ENCODE measurements at regions not wholly inside any gene's neighbourhood (a gene's known extent, or its start where the extent isn't known, plus 50 kb on each side); places are given as distances from the start of the nearest gene placed in this dataset.

DNA sequence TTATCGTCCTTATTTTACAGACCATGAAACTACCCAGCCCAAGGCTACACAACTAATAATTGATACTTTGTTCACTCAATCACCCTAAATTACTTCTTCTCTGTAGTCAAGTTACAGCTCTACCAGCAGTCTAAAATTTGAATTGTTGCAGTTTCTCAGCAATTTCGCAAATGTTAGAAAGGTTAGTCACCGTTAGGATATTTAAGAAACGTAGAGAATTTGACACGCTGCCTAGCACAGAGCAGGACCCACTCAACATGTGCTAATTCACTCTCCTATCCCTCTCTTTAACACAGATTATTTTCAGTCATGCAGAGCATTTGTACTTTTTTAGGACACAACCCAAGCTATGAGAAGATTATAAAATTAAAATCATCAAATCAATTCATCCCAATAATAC is 771.1 kb upstream of the LUZP2 start:
- TF ChIP-seq, protein P1, sequence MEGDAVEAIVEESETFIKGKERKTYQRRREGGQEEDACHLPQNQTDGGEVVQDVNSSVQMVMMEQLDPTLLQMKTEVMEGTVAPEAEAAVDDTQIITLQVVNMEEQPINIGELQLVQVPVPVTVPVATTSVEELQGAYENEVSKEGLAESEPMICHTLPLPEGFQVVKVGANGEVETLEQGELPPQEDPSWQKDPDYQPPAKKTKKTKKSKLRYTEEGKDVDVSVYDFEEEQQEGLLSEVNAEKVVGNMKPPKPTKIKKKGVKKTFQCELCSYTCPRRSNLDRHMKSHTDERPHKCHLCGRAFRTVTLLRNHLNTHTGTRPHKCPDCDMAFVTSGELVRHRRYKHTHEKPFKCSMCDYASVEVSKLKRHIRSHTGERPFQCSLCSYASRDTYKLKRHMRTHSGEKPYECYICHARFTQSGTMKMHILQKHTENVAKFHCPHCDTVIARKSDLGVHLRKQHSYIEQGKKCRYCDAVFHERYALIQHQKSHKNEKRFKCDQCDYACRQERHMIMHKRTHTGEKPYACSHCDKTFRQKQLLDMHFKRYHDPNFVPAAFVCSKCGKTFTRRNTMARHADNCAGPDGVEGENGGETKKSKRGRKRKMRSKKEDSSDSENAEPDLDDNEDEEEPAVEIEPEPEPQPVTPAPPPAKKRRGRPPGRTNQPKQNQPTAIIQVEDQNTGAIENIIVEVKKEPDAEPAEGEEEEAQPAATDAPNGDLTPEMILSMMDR (IDR thresholded peaks at IDR 0.05): no peak
- no peak for TF ChIP-seq POLR2A (IDR thresholded peaks at IDR 0.05)
